Peyer's patch (tissue), 4 donors: ENCODE measurements at regions not wholly inside any gene's neighbourhood (a gene's known extent, or its start where the extent isn't known, plus 50 kb on each side); places are given as distances from the start of the nearest gene placed in this dataset.

Source experiments
- CTCF ChIP-seq, 6 experiments: fragments of 450-650 bp in 4 of 6; fragments of 200-600 bp in 2 of 6; sonication (generic) in 1 of 6; IDR thresholded peaks; one replicate each; pipeline ENCODE4 v1.5.1; 2017 to 2019; ENCODE audit warnings: antibody characterized with exemption in 6 of 6, mild to moderate bottlenecking in 3 of 6, moderate library complexity in 1 of 6
- POLR2A ChIP-seq, 2 donors: fragments of 450-650 bp; IDR thresholded peaks; one replicate each; pipeline ENCODE4 v1.5.1; 2017; ENCODE audit warnings: antibody characterized with exemption in 2 of 2, mild to moderate bottlenecking in 2 of 2, moderate library complexity in 2 of 2

GRCh38 chr3:87052499-87053260 lies 61.7 kb upstream of the VGLL3 start:
- no peak for TF ChIP-seq POLR2A (IDR thresholded peaks at IDR 0.05)
- no peak for TF ChIP-seq CTCF (IDR thresholded peaks at IDR 0.05)
